HEK293 (cell line): ENCODE measurements at regions not wholly inside any gene's neighbourhood (a gene's known extent, or its start where the extent isn't known, plus 50 kb on each side); places are given as distances from the start of the nearest gene placed in this dataset.

Experiments
- CTCF ChIA-PET: fragments of 350-600 bp; formaldehyde crosslinking; extraction: SDS; loops from one replicate; lab custom pipeline; 2021; ENCODE audit warnings: antibody characterized with exemption; lab: Yijun Ruan, JAX
- POLR2A ChIA-PET: fragments of 300-600 bp; formaldehyde crosslinking; extraction: SDS; loops from one replicate; lab custom pipeline; 2020; ENCODE audit warnings: antibody characterized with exemption, inconsistent platforms; lab: Yijun Ruan, JAX
- H3K27ac ChIP-seq: fragments of 200-500 bp; sonication (Bioruptor generic); 2 replicates; pipeline ENCODE4 v1.5.1; 2014; ENCODE audit warnings: low read depth, low read length, control low read depth, inconsistent platforms; ENCODE audit errors: extremely low read depth
- H3K36me3 ChIP-seq, 2 experiments: fragments of 200-500 bp in 1 of 2; sonication (Bioruptor generic) in 1 of 2; 1 replicate in 1 of 2; 2 replicates in 1 of 2; pipeline ENCODE4 v1.5.1; 2014 to 2017; ENCODE audit warnings: inconsistent platforms in 2 of 2, low read length in 2 of 2; ENCODE audit not compliant: control insufficient read depth in 2 of 2, insufficient read depth in 1 of 2
- H3K4me1 ChIP-seq: fragments of 200-500 bp; sonication (Bioruptor generic); 2 replicates; pipeline ENCODE4 v1.5.1; 2014; ENCODE audit warnings: mild to moderate bottlenecking, low read length, inconsistent platforms; ENCODE audit not compliant: control insufficient read depth, insufficient read depth
- H3K4me3 ChIP-seq: 2 replicates; pipeline ENCODE4 v1.5.1; 2011; ENCODE audit warnings: low read depth, mild to moderate bottlenecking, control low read depth, low read length, moderate library complexity
- H3K9me3 ChIP-seq: fragments of 200-500 bp; sonication (Bioruptor generic); 2 replicates; pipeline ENCODE4 v1.5.1; 2014; ENCODE audit warnings: low read depth, low read length, inconsistent platforms; ENCODE audit not compliant: control insufficient read depth, insufficient read depth
- PATZ1 ChIP-seq: fragments of 450-650 bp; formaldehyde crosslinking; IDR thresholded peaks from 2 replicates; pipeline ENCODE4 v1.5.1; 2016; ENCODE audit warnings: missing biosample characterization, missing genetic modification characterization
- PRDM10 ChIP-seq: fragments of 450-650 bp; formaldehyde crosslinking; IDR thresholded peaks from 2 replicates; pipeline ENCODE4 v1.5.1; 2016; ENCODE audit warnings: missing biosample characterization, missing genetic modification characterization
- RBAK ChIP-seq: fragments of 450-650 bp; formaldehyde crosslinking; IDR thresholded peaks from 2 replicates; pipeline ENCODE4 v1.5.1; 2016; ENCODE audit warnings: missing biosample characterization, missing genetic modification characterization
- SP2 ChIP-seq: fragments of 450-650 bp; formaldehyde crosslinking; IDR thresholded peaks from 2 replicates; pipeline ENCODE4 v1.5.1; 2016; ENCODE audit warnings: missing biosample characterization, missing genetic modification characterization
- ZBTB17 ChIP-seq: fragments of 450-650 bp; formaldehyde crosslinking; IDR thresholded peaks from 2 replicates; pipeline ENCODE4 v1.5.1; 2016; ENCODE audit warnings: missing biosample characterization, missing genetic modification characterization
- ZBTB44 ChIP-seq: fragments of 450-650 bp; IDR thresholded peaks from 2 replicates; pipeline ENCODE4 v1.5.1; 2018; ENCODE audit warnings: missing biosample characterization, mild to moderate bottlenecking, missing genetic modification characterization
- ZNF112 ChIP-seq: fragments of 450-650 bp; formaldehyde crosslinking; IDR thresholded peaks from 2 replicates; pipeline ENCODE4 v1.5.0; 2017; ENCODE audit warnings: missing biosample characterization, missing genetic modification characterization
- ZNF214 ChIP-seq: fragments of 450-650 bp; formaldehyde crosslinking; IDR thresholded peaks from 2 replicates; pipeline ENCODE4 v1.5.1; 2017; ENCODE audit warnings: missing biosample characterization, mild to moderate bottlenecking, missing genetic modification characterization, borderline replicate concordance
- ZNF280D ChIP-seq: fragments of 450-650 bp; formaldehyde crosslinking; IDR thresholded peaks from 2 replicates; pipeline ENCODE4 v1.5.1; 2016; ENCODE audit warnings: missing biosample characterization, missing genetic modification characterization
- ZNF513 ChIP-seq: fragments of 450-650 bp; IDR thresholded peaks from 2 replicates; pipeline ENCODE4 v1.5.1; 2018; ENCODE audit warnings: missing biosample characterization, missing genetic modification characterization
- ZNF580 ChIP-seq: fragments of 450-650 bp; formaldehyde crosslinking; IDR thresholded peaks from 2 replicates; pipeline ENCODE4 v1.5.1; 2016; ENCODE audit warnings: missing biosample characterization, missing genetic modification characterization
- ZNF670 ChIP-seq: fragments of 450-650 bp; formaldehyde crosslinking; IDR thresholded peaks from 2 replicates; pipeline ENCODE4 v1.5.1; 2016; ENCODE audit warnings: missing biosample characterization, missing genetic modification characterization, low read depth
- ZNF747 ChIP-seq: fragments of 450-650 bp; formaldehyde crosslinking; IDR thresholded peaks from 2 replicates; pipeline ENCODE4 v1.5.1; 2016; ENCODE audit warnings: missing biosample characterization, missing genetic modification characterization
- ZNF843 ChIP-seq: fragments of 450-650 bp; formaldehyde crosslinking; IDR thresholded peaks from 2 replicates; pipeline ENCODE4 v1.5.1; 2016; ENCODE audit warnings: missing biosample characterization, missing genetic modification characterization

- POLR2A ChIA-PET, result no interaction called here
- Histone ChIP-seq H3K27ac (no peak overlapping the region), H3K4me3 (no peak overlapping the region), H3K4me1 (no peaks in the 10 kb centered on the region), H3K36me3 (no peaks in the 10 kb centered on the region), H3K9me3 (no peaks in the 10 kb centered on the region)
- CTCF ChIA-PET, result interaction anchor here (0.7 kb wide), 2 partner anchors 42 to 1803 kb away, joined by 3 read pairs; no protein-coding TSS in a partner anchor
- TF ChIP-seq ZNF747 (no peak), ZNF513 (tag by site-specific recombination) (no peak), ZNF214 (tag by site-specific recombination) (no peak), ZNF280D (tag by site-specific recombination) (no peak), PATZ1 (tag by site-specific recombination) (no peak)
Observed at GRCh38 chr7:145681646-145682045, 435.0 kb upstream of the CNTNAP2 start.

- POLR2A ChIA-PET, result no interaction called here
- no peaks in the 10 kb centered on the region for H3K36me3 ChIP-seq
- no peak overlapping the region for H3K4me3 ChIP-seq
- no peaks in the 10 kb centered on the region for H3K4me1 ChIP-seq
- CTCF ChIA-PET, result interaction anchor here (0.7 kb wide), 1 partner anchor 42 kb away, joined by 3 read pairs; no protein-coding TSS in a partner anchor
- H3K9me3 ChIP-seq, result no peaks in the 10 kb centered on the region
- no peak overlapping the region for H3K27ac ChIP-seq
- TF ChIP-seq ZBTB17 (tag by site-specific recombination), result no peak
Observed at GRCh38 chr7:145681159-145681558, 435.4 kb upstream of the CNTNAP2 start.

GRCh38 chr7:145665499-145666258 is 450.9 kb upstream of the CNTNAP2 start:
- POLR2A ChIA-PET, result no interaction called here
- CTCF ChIA-PET, result no interaction called here
- no peaks in the 10 kb centered on the region for H3K36me3 ChIP-seq

GRCh38 chr7:145655666-145656065 is 460.9 kb upstream of the CNTNAP2 start:
- CTCF ChIA-PET, result no interaction called here
- Histone ChIP-seq H3K36me3 (no peaks in the 10 kb centered on the region), H3K4me1 (no peaks in the 10 kb centered on the region), H3K27ac (no peak overlapping the region), H3K9me3 (no peaks in the 10 kb centered on the region), H3K4me3 (no peak overlapping the region)
- POLR2A ChIA-PET, result no interaction called here
- TF ChIP-seq ZNF112 (tag by site-specific recombination), result no peak
- TF ChIP-seq ZBTB44, result no peak
- no peak for TF ChIP-seq SP2 (tag by site-specific recombination)
- TF ChIP-seq PRDM10 (tag by site-specific recombination), result no peak
- no peak for TF ChIP-seq RBAK
- TF ChIP-seq ZNF843 (tag by site-specific recombination), result no peak

More at GRCh38 chr7:145665499-145666258, 450.9 kb upstream of the CNTNAP2 start:
- Histone ChIP-seq H3K4me3 (no peak overlapping the region), H3K4me1 (no peaks in the 10 kb centered on the region), H3K27ac (no peak overlapping the region), H3K9me3 (no peaks in the 10 kb centered on the region)
- no peak for TF ChIP-seq ZNF580
- no peak for TF ChIP-seq ZNF670 (tag by site-specific recombination)
- TF ChIP-seq, all 188 proteins: peak for 0
